ENCODE measurements at regions not wholly inside any gene's neighbourhood (a gene's known extent, or its start where the extent isn't known, plus 50 kb on each side); places are given as distances from the start of the nearest gene placed in this dataset.
"Not testable (repeated sequence)": the region's sequence is repeated elsewhere in the genome, so short reads cannot be mapped to it uniquely, and the experiment has no call there.

DNA sequence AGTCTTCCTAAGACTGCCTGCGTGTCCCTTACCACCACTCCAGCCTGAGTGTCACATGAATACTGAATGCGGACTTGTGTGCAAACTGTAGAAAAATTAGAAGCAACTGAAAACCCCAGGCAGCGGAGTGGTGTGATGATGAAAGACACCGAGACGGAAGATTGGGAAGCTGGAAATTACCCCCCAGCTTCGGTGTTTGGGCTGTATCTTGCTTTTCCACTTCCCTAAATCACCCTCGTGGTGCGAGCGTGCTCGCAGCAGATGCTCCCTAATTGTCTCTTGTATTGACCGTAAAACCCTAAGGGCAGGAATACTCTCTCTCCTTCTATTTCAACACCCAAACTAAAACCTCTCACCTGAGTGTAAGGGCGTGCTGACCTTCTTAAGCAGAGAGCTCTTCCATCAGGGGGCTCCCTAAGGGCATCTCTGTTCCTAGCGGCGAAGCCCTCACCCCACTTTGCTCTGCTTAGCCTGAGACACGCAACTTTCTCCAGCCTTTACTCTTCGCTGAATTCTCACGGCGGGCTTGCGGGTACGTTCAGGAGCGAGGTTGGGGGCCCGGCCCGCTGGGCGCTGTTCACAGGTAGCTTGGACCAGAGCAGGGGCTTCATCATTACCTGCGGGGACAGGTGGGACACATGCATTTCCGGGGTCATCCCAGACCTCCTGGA, 62.4 kb downstream of the CRYBB2 start:
- no peak for DNase-seq

GRCh38 chr22:25282346-25282670, 62.9 kb downstream of the CRYBB2 start:
- DNase-seq, result no peak

- DNase-seq, result no peak
Observed at GRCh38 chr22:25282671-25283561, 63.5 kb downstream of the CRYBB2 start.

GRCh38 chr22:25288481-25288880, 69.0 kb downstream of the CRYBB2 start:
- not testable (repeated sequence) for DNase-seq

DNA sequence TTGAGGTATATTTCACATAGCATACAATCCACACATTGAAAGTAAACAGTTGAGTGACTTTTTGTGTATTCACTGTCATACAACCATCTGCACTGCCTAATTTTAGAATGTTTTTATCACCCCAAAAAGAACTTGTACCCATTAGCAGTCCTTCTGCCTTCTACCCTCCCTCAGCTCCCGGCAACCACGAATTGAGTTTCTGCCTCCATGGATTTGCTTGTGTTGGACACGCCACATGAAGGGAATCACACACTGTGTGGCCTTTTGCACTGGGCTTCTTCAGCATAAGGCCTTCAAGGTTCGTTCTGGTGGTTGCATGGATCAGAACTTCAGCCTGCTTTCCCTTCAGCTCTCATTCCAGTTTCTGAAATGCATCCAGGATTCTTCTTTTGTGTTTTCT, 82.5 kb downstream of the CRYBB2 start:
- DNase-seq, result not testable (repeated sequence)

- not testable (repeated sequence) for DNase-seq
Observed at GRCh38 chr22:25309586-25309985, 90.1 kb downstream of the CRYBB2 start.

DNA sequence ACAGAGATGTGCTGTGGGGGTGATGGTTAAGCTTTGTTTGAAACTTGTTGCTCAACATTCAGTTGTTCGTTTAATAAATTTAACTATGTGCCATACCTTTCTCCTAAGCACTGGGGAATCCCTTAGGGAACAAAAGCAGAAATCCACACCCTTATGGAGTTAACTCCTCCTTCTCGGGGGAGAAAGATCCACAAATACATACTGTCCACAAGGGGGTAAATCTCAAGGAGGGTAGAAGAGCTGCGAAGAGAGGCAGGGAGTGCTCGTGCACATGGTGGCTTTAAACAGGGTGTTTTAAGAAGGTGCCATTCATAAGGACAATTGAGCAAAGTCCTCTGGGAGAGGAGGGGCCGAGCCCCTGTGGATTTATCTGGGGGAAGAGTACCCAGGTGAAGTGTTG, 92.5 kb downstream of the CRYBB2 start:
- not testable (repeated sequence) for DNase-seq

DNA sequence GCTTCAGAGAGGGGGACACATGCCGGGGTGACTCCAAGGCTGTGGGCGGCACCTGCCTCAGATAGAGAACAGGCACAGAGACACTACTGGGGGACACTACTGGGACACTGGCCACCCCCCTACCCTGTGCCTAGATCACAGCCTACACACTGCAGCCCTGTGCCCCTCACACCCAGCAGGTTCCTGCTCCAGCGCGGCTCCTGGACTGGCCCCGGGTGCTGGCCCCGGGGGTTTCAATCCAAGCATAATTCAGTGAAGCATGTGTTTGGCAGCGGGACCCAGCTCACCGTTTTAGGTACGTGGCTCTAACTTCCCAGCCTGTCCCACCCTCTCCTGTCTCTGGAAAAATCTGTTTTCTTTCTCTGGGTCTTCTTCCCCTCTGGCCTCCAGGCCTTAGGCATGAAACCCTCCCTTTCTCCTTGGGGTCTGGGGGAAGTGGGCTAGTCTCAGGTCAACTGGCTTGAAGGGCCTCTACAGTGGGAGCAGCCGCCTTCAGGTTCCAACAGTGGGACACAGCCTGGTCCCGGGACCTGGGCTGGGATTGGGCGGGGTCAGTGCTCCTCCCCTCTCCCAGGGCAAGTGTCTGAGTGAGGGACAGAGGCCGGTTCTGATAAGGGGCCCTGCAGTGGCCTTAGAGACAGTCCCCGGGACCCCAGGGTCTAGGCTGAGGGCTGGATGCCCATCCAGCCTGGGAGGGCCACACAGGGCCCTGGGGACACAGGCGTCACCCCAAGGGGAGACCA, 98.8 kb downstream of the CRYBB2 start:
- no peak for DNase-seq

DNA sequence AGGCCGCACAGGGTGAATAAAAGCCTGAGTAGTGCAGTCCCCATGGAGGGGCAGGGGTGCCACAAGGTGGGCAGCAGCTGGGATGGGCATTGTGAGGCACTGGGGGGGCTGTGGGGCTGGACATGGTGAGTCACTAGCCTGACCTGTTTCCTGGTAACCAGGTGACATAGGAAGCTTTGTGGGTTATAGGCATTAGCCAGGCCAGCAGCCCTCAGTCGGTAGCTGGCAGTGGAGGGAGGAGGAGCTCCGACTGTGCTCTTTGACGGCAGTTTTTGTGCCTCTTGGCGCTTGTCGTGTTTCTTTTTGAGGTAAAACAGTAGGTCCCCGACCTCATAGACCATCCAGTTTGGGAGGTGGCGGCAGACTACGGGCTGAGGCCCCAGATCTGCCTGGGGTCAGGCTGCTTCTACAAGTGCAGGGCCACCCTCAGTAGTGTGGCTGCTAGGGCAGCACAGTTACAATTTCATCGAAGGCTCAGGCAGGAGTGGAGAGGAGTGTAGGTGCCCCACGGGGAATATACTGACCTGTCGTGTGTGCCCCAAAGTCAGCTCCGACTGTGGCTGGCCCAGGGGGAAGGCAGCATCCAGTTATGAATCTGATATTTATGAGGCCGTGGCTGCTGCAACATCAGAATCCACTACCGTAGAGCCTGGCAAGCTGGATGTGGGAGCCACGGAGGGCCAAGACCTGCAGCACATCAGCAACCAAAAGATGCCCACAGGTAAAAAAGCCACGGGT, 107.7 kb downstream of the CRYBB2 start:
- no peak for DNase-seq

DNA sequence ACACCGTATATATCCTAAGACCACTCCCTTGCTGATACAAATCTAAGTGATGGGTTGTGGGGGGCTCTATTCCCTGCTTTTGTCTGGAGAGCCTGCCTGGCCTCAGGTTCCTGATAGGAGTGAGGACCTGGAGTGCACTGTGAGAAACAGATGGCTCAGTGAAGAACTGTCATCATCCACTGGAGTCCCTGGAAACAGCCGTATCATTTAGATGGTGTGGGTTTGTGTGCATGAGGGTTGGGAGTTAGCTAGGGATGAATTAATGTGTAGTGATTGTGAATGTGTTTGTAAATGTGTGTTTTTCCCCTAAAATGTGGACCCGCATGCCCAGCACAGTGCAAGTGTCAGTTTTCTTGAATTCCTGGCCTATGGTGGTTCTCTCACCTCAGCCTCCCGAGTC, 111.6 kb downstream of the CRYBB2 start:
- DNase-seq, result no peak

DNA sequence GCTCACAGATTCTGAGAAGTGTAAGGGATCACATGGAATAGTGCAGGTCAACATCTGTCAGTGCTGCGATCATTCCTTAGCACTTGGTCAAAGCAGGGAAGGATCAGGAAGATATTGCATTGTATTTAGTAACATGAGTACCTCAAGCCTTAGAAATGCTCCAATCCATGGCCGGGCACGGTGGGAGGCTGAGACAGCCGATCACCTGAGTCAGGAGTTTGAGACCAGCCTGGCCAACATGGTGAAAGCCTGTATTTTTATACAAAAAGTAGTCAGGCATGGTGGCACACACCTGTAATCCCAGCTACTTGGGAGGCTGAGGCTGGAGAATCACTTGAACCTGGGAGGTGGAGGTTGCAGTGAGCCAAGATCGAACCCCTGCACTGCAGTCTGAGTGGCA, 112.5 kb downstream of the CRYBB2 start:
- not testable (repeated sequence) for DNase-seq

DNA sequence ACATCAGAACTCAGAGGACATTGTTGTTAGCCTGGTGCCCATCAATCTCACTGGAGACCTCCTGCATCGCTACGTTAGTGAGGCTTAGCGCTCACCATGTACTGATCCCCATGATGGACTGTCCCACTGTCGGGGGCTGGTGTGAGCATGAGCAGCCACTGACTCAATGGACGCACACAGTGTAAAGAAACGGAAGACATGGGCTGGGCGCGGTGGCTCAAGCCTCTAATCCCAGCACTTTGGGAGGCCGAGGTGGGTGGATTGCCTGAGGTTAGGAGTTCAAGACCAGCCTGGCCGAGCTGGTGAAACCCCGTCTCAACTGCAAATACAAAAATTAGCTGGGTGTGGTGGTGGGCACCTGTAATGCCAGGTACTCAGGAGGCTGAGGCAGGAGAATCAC, 112.9 kb downstream of the CRYBB2 start:
- no peak for DNase-seq

GRCh38 chr22:25334162-25334490, 114.7 kb downstream of the CRYBB2 start:
- DNase-seq, result peak in 6 of 14 donors; percentile 1 to 70 (median 23)

GRCh38 chr22:25334631-25335030, 115.2 kb downstream of the CRYBB2 start:
- DNase-seq, result not testable (repeated sequence)

- DNase-seq, result not testable (repeated sequence)
Observed at GRCh38 chr22:25335276-25335675, 115.8 kb downstream of the CRYBB2 start.

- not testable (repeated sequence) for DNase-seq
Observed at GRCh38 chr22:25340536-25340935, 121.1 kb downstream of the CRYBB2 start.

DNA sequence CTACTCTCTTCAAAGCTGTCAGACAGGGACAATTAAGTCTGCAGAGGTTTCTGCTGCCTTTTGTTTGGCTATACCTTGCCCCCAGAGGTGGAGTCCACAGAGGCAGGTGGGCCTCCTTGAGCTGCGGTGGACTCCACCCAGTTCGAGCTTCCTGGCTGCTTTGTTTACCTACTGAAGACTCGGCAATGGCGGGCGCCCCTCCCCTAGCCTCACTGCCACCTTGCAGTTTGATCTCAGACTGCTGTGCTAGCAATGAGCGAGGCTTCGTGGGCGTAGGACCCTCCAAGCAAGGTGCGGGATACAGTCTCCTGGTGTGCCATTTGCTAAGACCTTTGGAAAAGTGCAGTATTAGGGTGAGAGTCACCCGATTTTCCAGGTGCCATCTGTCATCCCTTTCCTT, 124.9 kb downstream of the CRYBB2 start:
- DNase-seq, result not testable (repeated sequence)

- no peak for DNase-seq
Observed at GRCh38 chr22:25346859-25347751, 127.7 kb downstream of the CRYBB2 start.

- no peak for DNase-seq
Observed at GRCh38 chr22:25347752-25348102, 128.3 kb downstream of the CRYBB2 start.

- DNase-seq, result no peak
Observed at GRCh38 chr22:25348391-25348790, 129.0 kb downstream of the CRYBB2 start.

GRCh38 chr22:25348996-25349395, 129.6 kb downstream of the CRYBB2 start:
- not testable (repeated sequence) for DNase-seq

DNA sequence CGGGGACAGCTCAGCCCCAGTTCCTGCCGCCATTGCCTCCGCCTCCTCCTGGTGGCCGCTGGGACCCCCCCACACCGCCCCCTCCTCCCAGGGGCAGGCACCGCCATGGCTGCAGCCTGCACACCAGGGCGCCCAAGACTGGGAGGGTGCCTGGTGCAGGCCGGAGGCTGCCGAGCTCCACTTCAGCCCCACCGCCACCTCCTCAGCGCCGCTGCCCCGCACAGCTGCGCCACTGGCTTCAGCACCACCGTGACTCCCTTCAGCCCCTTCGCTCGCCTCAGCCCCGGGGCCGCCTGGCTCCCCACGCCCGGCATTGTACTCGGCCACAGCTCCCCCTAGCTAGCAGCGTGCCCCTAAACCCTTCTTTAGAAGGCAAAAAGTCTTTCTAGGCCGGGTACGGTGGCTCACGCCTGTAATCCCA, 131.1 kb downstream of the CRYBB2 start:
- no peak for DNase-seq

Measured in C1 segment of cervical spinal cord (tissue), 14 donors.